Endothelial cell of umbilical vein (primary cell): ENCODE measurements at regions not wholly inside any gene's neighbourhood (a gene's known extent, or its start where the extent isn't known, plus 50 kb on each side); places are given as distances from the start of the nearest gene placed in this dataset.

Experiments
- BruUV-seq: library from RNA; stranded (reverse); fragments of 400-500 nt; replicated peaks from 2 replicates; lab custom pipeline; 2021; lab: Mats Ljungman, UMichigan
- CTCF ChIA-PET: fragments of 300-600, 350-600 bp; sonication (Branson Sonifier 250); formaldehyde crosslinking; loops from one replicate; lab custom pipeline; 2021; ENCODE audit warnings: antibody characterized with exemption, inconsistent platforms; lab: Charles Lee
- POLR2A ChIA-PET: fragments of 300-600, 350-600 bp; sonication (Branson Sonifier 250); formaldehyde crosslinking; loops from one replicate; lab custom pipeline; 2021; ENCODE audit warnings: antibody characterized with exemption, inconsistent platforms; lab: Charles Lee
- DNase-seq: peaks from one replicate; pipeline ENCODE4 v3.0.0-alpha.2; 2011; ENCODE audit warnings: low read depth, low spot score
- FAIRE-seq: peaks from 2 replicates; lab custom pipeline; 2011; peaks lifted over from hg19 to GRCh38; lab: Jason Lieb, UNC
- H2AFZ ChIP-seq: 2 replicates; pipeline ENCODE4 v1.6.0; 2012; ENCODE audit warnings: low read depth, low read length, control low read depth, inconsistent platforms
- H3K27ac ChIP-seq: 2 replicates; pipeline ENCODE4 v1.5.1; 2011; ENCODE audit warnings: low read depth, mild to moderate bottlenecking, control low read depth, low read length, moderate library complexity; ENCODE audit not compliant: insufficient read depth
- H3K27me3 ChIP-seq, 2 experiments: 2 replicates each; pipeline versions ENCODE4 v1.6.0 to v1.6.1; 2011; ENCODE audit warnings: low read length in 2 of 2, mixed read lengths in 1 of 2; ENCODE audit not compliant: control insufficient read depth in 2 of 2, insufficient read depth in 2 of 2
- H3K36me3 ChIP-seq, 2 experiments: 2 replicates in 1 of 2; 3 replicates in 1 of 2; pipeline ENCODE4 v1.5.1; 2011; ENCODE audit warnings: low read length in 2 of 2, mild to moderate bottlenecking in 1 of 2, moderate library complexity in 1 of 2; ENCODE audit not compliant: control insufficient read depth in 2 of 2, insufficient read depth in 2 of 2; ENCODE audit errors: extremely low read depth in 1 of 2
- H3K4me1 ChIP-seq: 3 replicates; pipeline ENCODE4 v1.5.1; 2011; ENCODE audit warnings: mild to moderate bottlenecking, low read length; ENCODE audit not compliant: control insufficient read depth, insufficient read depth; ENCODE audit errors: extremely low read depth
- H3K4me2 ChIP-seq: 2 replicates; pipeline ENCODE4 v1.6.1; 2011; ENCODE audit warnings: low read length, control low read depth, mixed read lengths; ENCODE audit not compliant: insufficient read depth
- H3K4me3 ChIP-seq, 3 experiments: fragments of 200-600 bp in 1 of 3; sonication (generic), shearing (Covaris generic) in 1 of 3; replicated peaks in 1 of 3; 2 replicates each; pipeline ENCODE4 v1.5.1; 2011 to 2016; ENCODE audit warnings: control low read depth in 3 of 3, low read length in 3 of 3, mild to moderate bottlenecking in 2 of 3, inconsistent platforms in 1 of 3, low read depth in 1 of 3, moderate library complexity in 1 of 3; ENCODE audit not compliant: insufficient read depth in 1 of 3
- H3K79me2 ChIP-seq: 2 replicates; pipeline ENCODE4 v1.6.0; 2012; ENCODE audit warnings: low read length, inconsistent platforms; ENCODE audit not compliant: control insufficient read depth, insufficient read depth
- H3K9ac ChIP-seq: replicated peaks from 2 replicates; pipeline ENCODE3; 2011; ENCODE audit warnings: low read length, control low read depth; ENCODE audit not compliant: insufficient read depth; ENCODE audit errors: extremely low read depth
- H3K9me1 ChIP-seq: replicated peaks from 3 replicates; pipeline ENCODE4 v1.6.0; 2011; ENCODE audit warnings: mild to moderate bottlenecking, low read length; ENCODE audit not compliant: control insufficient read depth, insufficient read depth; ENCODE audit errors: extremely low read depth
- H3K9me3 ChIP-seq: replicated peaks from 2 replicates; pipeline ENCODE4 v1.5.1; 2012; ENCODE audit warnings: low read length, inconsistent platforms; ENCODE audit not compliant: control insufficient read depth, insufficient read depth
- H4K20me1 ChIP-seq: replicated peaks from 2 replicates; pipeline ENCODE3; 2011; ENCODE audit warnings: mild to moderate bottlenecking, low read length; ENCODE audit not compliant: control insufficient read depth, insufficient read depth; ENCODE audit errors: extremely low read depth
- CTCF ChIP-seq, 2 donors: IDR thresholded peaks; 1 replicate in 1 of 2; 2 replicates in 1 of 2; pipeline ENCODE4 v1.5.1; 2011; ENCODE audit warnings: low read length in 2 of 2, mild to moderate bottlenecking in 2 of 2, moderate library complexity in 2 of 2, control low read depth in 1 of 2, inconsistent platforms in 1 of 2, low read depth in 1 of 2; ENCODE audit not compliant: insufficient read depth in 1 of 2; ENCODE audit errors: extremely low read depth in 1 of 2
- EZH2 ChIP-seq: IDR thresholded peaks from 2 replicates; pipeline ENCODE4 v1.6.1; 2012; ENCODE audit warnings: borderline replicate concordance, low read depth, mild to moderate bottlenecking, moderate library complexity, low read length, inconsistent platforms; ENCODE audit not compliant: severe bottlenecking
- FOS ChIP-seq: IDR thresholded peaks from 2 replicates; pipeline ENCODE4 v1.6.1; 2011; ENCODE audit warnings: mild to moderate bottlenecking, low read length, moderate library complexity, borderline replicate concordance; ENCODE audit not compliant: insufficient read depth
- GATA2 ChIP-seq: IDR thresholded peaks from 2 replicates; pipeline ENCODE4 v1.7.0; 2011; ENCODE audit warnings: low read depth, mild to moderate bottlenecking, moderate library complexity, mixed read lengths, low read length; ENCODE audit not compliant: insufficient read length, insufficient read depth
- JUN ChIP-seq: IDR thresholded peaks from 2 replicates; pipeline ENCODE4 v1.6.1; 2011; ENCODE audit warnings: borderline replicate concordance, low read depth; ENCODE audit not compliant: insufficient read length, insufficient read depth
- POLR2AphosphoS5 ChIP-seq: IDR thresholded peaks from 2 replicates; pipeline ENCODE4 v1.6.1; 2012; ENCODE audit warnings: low read depth, mild to moderate bottlenecking, control low read depth, low read length, moderate library complexity; ENCODE audit not compliant: insufficient read depth
- dilution Hi-C: fragments of 300-500 bp; cut with MboI; formaldehyde crosslinking; loops from one replicate; pipeline ENCODE4 v1.15.0; 2019; ENCODE audit warnings: low sequenced_read_pairs; ENCODE audit not compliant: extremely low pct_ligation_motif_present
- intact Hi-C: fragments of 100-400 bp; cut with micrococcal nuclease; formaldehyde crosslinking; loops from one replicate; pipeline ENCODE4 v1.10.0; 2022

- Histone ChIP-seq H3K79me2 (no peaks in the 10 kb centered on the region), H3K9me3 (no peaks in the 10 kb centered on the region), H3K9ac (no peak overlapping the region), H4K20me1 (no peaks in the 10 kb centered on the region), H3K36me3 (no peaks in the 10 kb centered on the region), H2AFZ (no peak overlapping the region), H3K27me3 (no peaks in the 10 kb centered on the region), H3K4me3 (no peak overlapping the region), H3K4me1 (no peaks in the 10 kb centered on the region), H3K27ac (no peak overlapping the region), H3K9me1 (no peaks in the 10 kb centered on the region), H3K4me2 (no peak overlapping the region)
- POLR2A ChIA-PET: no interaction called here
- dilution Hi-C loops (no loop called here), intact Hi-C loops (no loop called here)
- CTCF ChIA-PET: interaction anchor here (0.6 kb wide), 1 partner anchor 214 kb away, joined by 5 read pairs; no protein-coding TSS in a partner anchor
- no peak for TF ChIP-seq GATA2
- no peak for FAIRE-seq
- no TSS peak for BruUV-seq
- DNase-seq: no peak
These were observed 65.3 kb upstream of the RIT2 start for GRCh38 chr18:43180814-43181213.

- H4K20me1 ChIP-seq: no peaks in the 10 kb centered on the region
- H3K27me3 ChIP-seq: no peaks in the 10 kb centered on the region
- CTCF ChIA-PET: interaction anchor here (1.2 kb wide), 1 partner anchor 11 kb away, joined by 3 read pairs; no protein-coding TSS in a partner anchor
- H3K79me2 ChIP-seq: no peaks in the 10 kb centered on the region
- no peak overlapping the region for H2AFZ ChIP-seq
- no TSS peak for BruUV-seq
- dilution Hi-C loops (no loop called here), intact Hi-C loops (no loop called here)
- H3K4me2 ChIP-seq: no peak overlapping the region
- no peak for DNase-seq
- TF ChIP-seq CTCF (IDR thresholded peaks at IDR 0.05; ENCODE audit: extremely low read depth in 1 of 2, insufficient read depth in 1 of 2, low read depth in 1 of 2, low read length in 2 of 2) (no peak), FOS (no peak), EZH2 (no peak), GATA2 (no peak), JUN (no peak), POLR2AphosphoS5 (no peak)
- no peaks in the 10 kb centered on the region for H3K36me3 ChIP-seq
- no peaks in the 10 kb centered on the region for H3K9me3 ChIP-seq
- no peaks in the 10 kb centered on the region for H3K9me1 ChIP-seq
- no peaks in the 10 kb centered on the region for H3K4me1 ChIP-seq
- FAIRE-seq: no peak
- no peak overlapping the region for H3K9ac ChIP-seq
- H3K4me3 ChIP-seq: no peak overlapping the region
- no peak overlapping the region for H3K27ac ChIP-seq
- POLR2A ChIA-PET: no interaction called here
These were observed 59.8 kb upstream of the RIT2 start for GRCh38 chr18:43175257-43175656.
